GM12891 (cell line): ENCODE measurements at regions not wholly inside any gene's neighbourhood (a gene's known extent, or its start where the extent isn't known, plus 50 kb on each side); places are given as distances from the start of the nearest gene placed in this dataset.

Source experiments
- PAX5 ChIP-seq: IDR thresholded peaks from 2 replicates; pipeline ENCODE4 v1.6.1; 2011; ENCODE audit warnings: low read length, moderate library complexity, mild to moderate bottlenecking; ENCODE audit not compliant: insufficient read depth, severe bottlenecking
- POLR2A ChIP-seq: IDR thresholded peaks from 2 replicates; pipeline ENCODE4 v1.6.1; 2011; ENCODE audit warnings: low read depth, low read length, control low read depth

DNA sequence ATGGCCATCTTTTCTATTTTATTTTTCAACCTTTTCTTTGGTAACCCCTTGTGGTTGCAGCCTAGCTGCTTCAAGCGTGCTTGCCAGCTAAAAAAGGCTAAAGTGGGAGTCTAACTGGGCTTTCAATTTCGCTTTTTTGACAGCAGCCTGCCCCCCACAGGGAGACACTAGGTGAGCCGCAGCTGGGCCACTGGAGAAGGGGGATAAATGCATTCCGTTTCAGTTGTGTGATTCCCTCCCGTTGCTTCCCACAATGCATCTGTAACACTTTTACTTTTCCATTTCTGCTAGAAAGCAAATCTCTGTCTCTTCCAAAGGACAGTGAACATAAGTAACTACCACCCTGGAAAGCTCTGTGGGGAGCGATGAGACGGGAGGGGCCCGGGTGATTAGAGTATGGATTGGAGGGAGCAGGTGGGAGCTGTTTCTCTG is 86.3 kb upstream of the RAPGEF2 start:
- TF ChIP-seq POLR2A = no peak
- no peak for TF ChIP-seq PAX5
